ENCODE measurements at regions not wholly inside any gene's neighbourhood (a gene's known extent, or its start where the extent isn't known, plus 50 kb on each side); places are given as distances from the start of the nearest gene placed in this dataset.
"Not testable (repeated sequence)": the region's sequence is repeated elsewhere in the genome, so short reads cannot be mapped to it uniquely, and the experiment has no call there.

GRCh38 chr15:96877442-96877841, 546.9 kb downstream of the NR2F2 start:
- H3K4me3 Mint-ChIP-seq; H3K27me3 Mint-ChIP-seq; ATAC-seq; CTCF ChIA-PET; H3K4me1 Mint-ChIP-seq; H3K36me3 Mint-ChIP-seq; H3K27ac Mint-ChIP-seq; H3K9me3 Mint-ChIP-seq (ENCODE audit: low read depth); DNase-seq: not testable (repeated sequence)

GRCh38 chr15:96878129-96878528, 547.6 kb downstream of the NR2F2 start:
- CTCF ChIA-PET = no interaction called here
- H3K27ac Mint-ChIP-seq = no peak overlapping the region
- no peak overlapping the region for H3K4me3 Mint-ChIP-seq
- no peaks in the 10 kb centered on the region for H3K36me3 Mint-ChIP-seq
- H3K9me3 Mint-ChIP-seq (ENCODE audit: low read depth) = no peaks in the 10 kb centered on the region
- ATAC-seq = no peak
- no peak for DNase-seq
- H3K27me3 Mint-ChIP-seq = no peaks in the 10 kb centered on the region
- no peaks in the 10 kb centered on the region for H3K4me1 Mint-ChIP-seq

GRCh38 chr15:96882121-96882772, 551.7 kb downstream of the NR2F2 start:
- H3K27me3 Mint-ChIP-seq = no peaks in the 10 kb centered on the region
- no peak overlapping the region for H3K27ac Mint-ChIP-seq
- CTCF ChIA-PET = no interaction called here
- no peak overlapping the region for H3K4me3 Mint-ChIP-seq
- no peaks in the 10 kb centered on the region for H3K4me1 Mint-ChIP-seq
- ATAC-seq = no peak
- no peak for DNase-seq
- H3K9me3 Mint-ChIP-seq (ENCODE audit: low read depth) = no peaks in the 10 kb centered on the region
- H3K36me3 Mint-ChIP-seq = no peaks in the 10 kb centered on the region

- H3K36me3 Mint-ChIP-seq = no peaks in the 10 kb centered on the region
- H3K27ac Mint-ChIP-seq = no peak overlapping the region
- peaks cover 14% of the 10 kb centered on the region for H3K4me1 Mint-ChIP-seq
- DNase-seq (no peak), ATAC-seq (no peak)
- no peaks in the 10 kb centered on the region for H3K27me3 Mint-ChIP-seq
- H3K4me3 Mint-ChIP-seq = no peak overlapping the region
- H3K9me3 Mint-ChIP-seq (ENCODE audit: low read depth) = peaks cover 2% of the 10 kb centered on the region
- CTCF ChIA-PET = no interaction called here
Measured at GRCh38 chr15:96887730-96888129, 557.2 kb downstream of the NR2F2 start.

- ATAC-seq (no peak), DNase-seq (no peak)
- CTCF ChIA-PET = interaction anchor here (0.6 kb wide), 1 partner anchor 450 kb away, joined by 3 read pairs; no protein-coding TSS in a partner anchor
- Mint-ChIP-seq H3K27me3 (no peaks in the 10 kb centered on the region), H3K4me1 (peaks cover 14% of the 10 kb centered on the region), H3K36me3 (no peaks in the 10 kb centered on the region), H3K4me3 (no peak overlapping the region), H3K9me3 (ENCODE audit: low read depth) (peaks cover 2% of the 10 kb centered on the region), H3K27ac (no peak overlapping the region)
Measured at GRCh38 chr15:96888764-96889163, 558.3 kb downstream of the NR2F2 start.

GRCh38 chr15:96889734-96890480, 559.4 kb downstream of the NR2F2 start:
- Mint-ChIP-seq H3K9me3 (ENCODE audit: low read depth) (peaks cover 2% of the 10 kb centered on the region), H3K36me3 (no peaks in the 10 kb centered on the region), H3K4me1 (peaks cover 14% of the 10 kb centered on the region), H3K27me3 (no peaks in the 10 kb centered on the region), H3K27ac (peak overlapping the region; percentile 78), H3K4me3 (peak overlapping the region; percentile 73)
- peak; percentile 60 for ATAC-seq
- CTCF ChIA-PET = no interaction called here
- DNase-seq = no peak

GRCh38 chr15:96891046-96891445, 560.5 kb downstream of the NR2F2 start:
- peak overlapping the region; percentile 24 for H3K4me3 Mint-ChIP-seq
- no peaks in the 10 kb centered on the region for H3K36me3 Mint-ChIP-seq
- ATAC-seq (no peak), DNase-seq (no peak)
- H3K27me3 Mint-ChIP-seq = no peaks in the 10 kb centered on the region
- H3K27ac Mint-ChIP-seq = no peak overlapping the region
- CTCF ChIA-PET = no interaction called here
- H3K9me3 Mint-ChIP-seq (ENCODE audit: low read depth) = peaks cover 2% of the 10 kb centered on the region
- peaks cover 14% of the 10 kb centered on the region for H3K4me1 Mint-ChIP-seq

- H3K27ac Mint-ChIP-seq = no peak overlapping the region
- no peak overlapping the region for H3K4me3 Mint-ChIP-seq
- ATAC-seq = no peak
- H3K9me3 Mint-ChIP-seq (ENCODE audit: low read depth) = no peaks in the 10 kb centered on the region
- H3K36me3 Mint-ChIP-seq = no peaks in the 10 kb centered on the region
- no peak for DNase-seq
- peaks cover 14% of the 10 kb centered on the region for H3K4me1 Mint-ChIP-seq
- CTCF ChIA-PET = interaction anchor here (1.1 kb wide), 1 partner anchor 536 kb away, joined by 4 read pairs; no protein-coding TSS in a partner anchor
- H3K27me3 Mint-ChIP-seq = no peaks in the 10 kb centered on the region
Measured at GRCh38 chr15:96893159-96893906, 562.8 kb downstream of the NR2F2 start.

- Mint-ChIP-seq H3K27ac (no peak overlapping the region), H3K27me3 (no peaks in the 10 kb centered on the region), H3K36me3 (no peaks in the 10 kb centered on the region), H3K9me3 (ENCODE audit: low read depth) (no peaks in the 10 kb centered on the region), H3K4me3 (no peak overlapping the region), H3K4me1 (peaks cover 12% of the 10 kb centered on the region)
- CTCF ChIA-PET = no interaction called here
- no peak for DNase-seq
- ATAC-seq = no peak
Measured at GRCh38 chr15:96894659-96895058, 564.2 kb downstream of the NR2F2 start.

GRCh38 chr15:96896766-96897165, 566.3 kb downstream of the NR2F2 start:
- CTCF ChIA-PET = no interaction called here
- no peaks in the 10 kb centered on the region for H3K36me3 Mint-ChIP-seq

GRCh38 chr15:96914081-96914480, 583.6 kb downstream of the NR2F2 start:
- Mint-ChIP-seq H3K27me3 (no peaks in the 10 kb centered on the region), H3K27ac (no peak overlapping the region), H3K4me1 (no peaks in the 10 kb centered on the region), H3K36me3 (no peaks in the 10 kb centered on the region), H3K4me3 (no peak overlapping the region), H3K9me3 (ENCODE audit: low read depth) (peaks cover 13% of the 10 kb centered on the region)
- CTCF ChIA-PET = no interaction called here
- ATAC-seq = no peak
- DNase-seq = no peak

More at GRCh38 chr15:96896766-96897165, 566.3 kb downstream of the NR2F2 start:
- ATAC-seq (no peak), DNase-seq (no peak)
- Mint-ChIP-seq H3K27me3 (no peaks in the 10 kb centered on the region), H3K4me3 (no peak overlapping the region), H3K9me3 (ENCODE audit: low read depth) (peaks cover 5% of the 10 kb centered on the region), H3K27ac (no peak overlapping the region), H3K4me1 (no peaks in the 10 kb centered on the region)

- ATAC-seq (no peak), DNase-seq (no peak)
- Mint-ChIP-seq H3K9me3 (ENCODE audit: low read depth) (peaks cover 18% of the 10 kb centered on the region), H3K36me3 (no peaks in the 10 kb centered on the region), H3K4me3 (no peak overlapping the region), H3K27me3 (no peaks in the 10 kb centered on the region), H3K4me1 (no peaks in the 10 kb centered on the region), H3K27ac (no peak overlapping the region)
- CTCF ChIA-PET = no interaction called here
Measured at GRCh38 chr15:96916750-96917149, 586.2 kb downstream of the NR2F2 start.

- Mint-ChIP-seq H3K36me3 (no peaks in the 10 kb centered on the region), H3K4me1 (no peaks in the 10 kb centered on the region), H3K27me3 (no peaks in the 10 kb centered on the region), H3K4me3 (no peak overlapping the region), H3K9me3 (ENCODE audit: low read depth) (peaks cover 5% of the 10 kb centered on the region), H3K27ac (no peak overlapping the region)
- no peak for ATAC-seq
- no peak for DNase-seq
- CTCF ChIA-PET = no interaction called here
Measured at GRCh38 chr15:96924570-96924969, 594.1 kb downstream of the NR2F2 start.

Data from activated CD8-positive, alpha-beta memory T cell treated with anti-CD3 and anti-CD28 coated beads, Interleukin-2, amount 10 ng/mL, durations not matched to agents 7 days and 5 days (primary cell).